Smooth muscle cell (in vitro differentiated cells): ENCODE measurements at regions not wholly inside any gene's neighbourhood (a gene's known extent, or its start where the extent isn't known, plus 50 kb on each side); places are given as distances from the start of the nearest gene placed in this dataset.

ENCODE experiments used
- DNase-seq: peaks from one replicate; lab custom pipeline; 2025; ENCODE audit not compliant: unreplicated experiment; lab: John Stamatoyannopoulos, UW
- H2AFZ ChIP-seq: fragments of 200-600 bp; sonication (generic); 2 replicates; pipeline ENCODE4 v1.6.0; 2016; ENCODE audit warnings: antibody characterized with exemption, low read depth, mild to moderate bottlenecking
- H3F3A ChIP-seq: fragments of 200-600 bp; sonication (generic); 2 replicates; pipeline ENCODE4 v1.6.0; 2017; ENCODE audit warnings: antibody characterized with exemption, low read depth
- H3K27ac ChIP-seq: fragments of 200-600 bp; sonication (generic); 2 replicates; pipeline ENCODE4 v1.5.1; 2016; ENCODE audit warnings: low read depth, mild to moderate bottlenecking
- H3K27me3 ChIP-seq: fragments of 200-600 bp; sonication (generic); 2 replicates; pipeline ENCODE4 v1.6.1; 2016; ENCODE audit warnings: low read depth, mild to moderate bottlenecking
- H3K36me3 ChIP-seq: fragments of 200-600 bp; sonication (generic); 2 replicates; pipeline ENCODE4 v1.5.1; 2016; ENCODE audit warnings: low read depth
- H3K4me1 ChIP-seq: fragments of 200-600 bp; sonication (generic); 2 replicates; pipeline ENCODE4 v1.5.1; 2016; ENCODE audit warnings: low read depth
- H3K4me2 ChIP-seq: fragments of 200-600 bp; sonication (generic); 2 replicates; pipeline ENCODE4 v1.6.0; 2016; ENCODE audit warnings: mild to moderate bottlenecking
- H3K4me3 ChIP-seq: fragments of 200-600 bp; sonication (generic); 2 replicates; pipeline ENCODE4 v1.5.1; 2016; ENCODE audit warnings: mild to moderate bottlenecking
- H3K79me2 ChIP-seq: fragments of 200-600 bp; sonication (generic); 2 replicates; pipeline ENCODE4 v1.6.0; 2016; ENCODE audit warnings: low read depth, mild to moderate bottlenecking
- H3K9ac ChIP-seq: fragments of 200-600 bp; sonication (generic); 2 replicates; pipeline ENCODE4 v1.6.0; 2016; ENCODE audit warnings: low read depth
- H3K9me3 ChIP-seq: fragments of 200-600 bp; sonication (generic); replicated peaks from 2 replicates; pipeline ENCODE4 v1.5.1; 2016; ENCODE audit warnings: low read depth
- H4K20me1 ChIP-seq: fragments of 200-600 bp; sonication (generic); 2 replicates; pipeline ENCODE4 v1.6.0; 2016; ENCODE audit warnings: low read depth
- WGBS: methylation state at CpG from one replicate; pipeline ENCODE4 v1.1.7; 2016; ENCODE audit warnings: low lambda C conversion rate; 5-methylcytosine and 5-hydroxymethylcytosine counted together
- TF ChIP-seq, protein P1 (sequence below): fragments of 200-600 bp; sonication (generic); IDR thresholded peaks from 2 replicates; pipeline ENCODE4 v1.5.1; 2017; ENCODE audit warnings: borderline replicate concordance, mild to moderate bottlenecking, antibody characterized with exemption; ENCODE audit not compliant: insufficient read depth, poor library complexity, severe bottlenecking

DNA sequence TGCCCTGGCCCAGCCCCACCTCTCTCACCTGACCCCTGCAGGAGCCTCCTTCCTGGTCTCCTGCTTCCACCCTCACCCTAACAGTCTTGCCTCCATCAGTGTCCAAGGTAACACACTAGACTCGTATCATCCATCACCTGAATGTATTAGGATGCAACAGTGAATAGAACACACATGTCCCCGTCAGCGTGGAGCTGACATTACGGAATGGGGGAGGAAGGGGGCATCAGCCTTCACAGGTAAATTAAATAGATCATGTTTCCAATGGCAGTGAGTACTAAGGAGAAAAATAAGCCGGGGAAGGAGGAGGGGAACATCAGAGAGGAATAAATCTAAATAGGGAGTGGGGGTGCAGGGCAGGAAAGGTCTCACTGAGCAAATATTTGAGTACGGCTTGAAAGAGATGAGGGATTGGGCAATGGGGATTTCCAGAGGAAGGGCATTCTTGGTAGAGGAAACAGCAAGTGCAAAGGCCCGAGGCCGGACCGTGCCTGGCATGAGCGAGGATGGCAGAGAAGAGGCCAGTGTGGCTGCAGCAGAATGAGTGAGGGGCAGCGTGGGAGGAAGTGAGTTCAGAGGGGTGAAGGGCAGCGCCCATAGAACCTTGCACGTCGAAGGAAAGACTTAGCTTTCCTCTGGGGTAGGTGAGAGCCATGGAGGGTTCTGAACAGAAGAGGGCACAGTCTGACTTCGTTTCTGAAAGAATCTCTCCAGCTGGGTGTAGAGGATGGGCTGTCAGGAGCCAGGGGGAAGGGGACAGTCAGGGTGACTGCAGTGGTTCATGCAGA, 110.1 kb upstream of the PTPN1 start:
- no peak overlapping the region for H3K9ac ChIP-seq

DNA sequence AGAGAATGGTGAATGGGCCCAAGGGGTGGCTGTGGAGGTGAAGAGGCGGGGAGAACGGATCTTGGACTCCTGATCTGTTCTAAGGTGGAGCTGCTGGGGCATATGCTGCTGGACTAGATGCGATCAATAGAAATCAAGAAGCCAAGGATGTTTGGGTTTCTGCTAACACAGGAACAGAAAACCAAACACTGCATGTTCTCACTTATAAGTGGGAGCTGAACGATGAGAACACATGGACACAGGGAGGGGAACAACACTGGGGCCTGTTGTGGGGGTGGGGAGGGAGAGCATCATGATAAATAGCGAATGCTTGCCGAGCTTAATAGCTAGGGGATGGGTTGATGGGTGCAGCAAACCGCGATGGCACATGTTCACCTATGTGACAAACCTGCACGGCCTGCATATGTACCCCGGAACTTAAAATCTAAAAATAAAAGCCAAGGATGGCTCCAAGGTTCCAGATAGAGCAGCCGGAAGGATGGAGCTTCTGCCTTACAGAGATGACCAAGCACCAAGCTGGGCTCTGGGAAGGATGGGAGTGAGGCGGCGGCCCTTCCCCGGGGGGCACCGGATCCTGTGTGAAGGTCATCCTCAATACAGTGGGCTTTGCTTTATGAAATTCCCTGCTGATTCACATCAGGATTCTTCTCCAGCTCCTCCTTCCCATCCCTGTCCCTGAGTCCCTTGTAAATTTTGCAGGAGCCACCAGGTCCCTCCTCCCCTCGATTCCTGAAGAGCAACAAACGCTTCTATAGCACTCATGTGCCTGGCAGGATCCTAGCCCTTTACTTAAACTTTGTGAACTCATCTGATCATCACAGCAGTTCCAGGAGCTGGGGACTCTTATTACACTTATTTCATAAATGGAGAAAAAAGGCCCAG, 109.2 kb upstream of the PTPN1 start:
- H3K4me1 ChIP-seq, result no peaks in the 10 kb centered on the region
- no peaks in the 10 kb centered on the region for H3K79me2 ChIP-seq
- no peak overlapping the region for H3K9ac ChIP-seq
- H3K9me3 ChIP-seq, result no peaks in the 10 kb centered on the region
- DNase-seq, result no peak
- WGBS, result 92% methylated on average over 17 of the region's 17 CpGs
- TF ChIP-seq, protein P1, sequence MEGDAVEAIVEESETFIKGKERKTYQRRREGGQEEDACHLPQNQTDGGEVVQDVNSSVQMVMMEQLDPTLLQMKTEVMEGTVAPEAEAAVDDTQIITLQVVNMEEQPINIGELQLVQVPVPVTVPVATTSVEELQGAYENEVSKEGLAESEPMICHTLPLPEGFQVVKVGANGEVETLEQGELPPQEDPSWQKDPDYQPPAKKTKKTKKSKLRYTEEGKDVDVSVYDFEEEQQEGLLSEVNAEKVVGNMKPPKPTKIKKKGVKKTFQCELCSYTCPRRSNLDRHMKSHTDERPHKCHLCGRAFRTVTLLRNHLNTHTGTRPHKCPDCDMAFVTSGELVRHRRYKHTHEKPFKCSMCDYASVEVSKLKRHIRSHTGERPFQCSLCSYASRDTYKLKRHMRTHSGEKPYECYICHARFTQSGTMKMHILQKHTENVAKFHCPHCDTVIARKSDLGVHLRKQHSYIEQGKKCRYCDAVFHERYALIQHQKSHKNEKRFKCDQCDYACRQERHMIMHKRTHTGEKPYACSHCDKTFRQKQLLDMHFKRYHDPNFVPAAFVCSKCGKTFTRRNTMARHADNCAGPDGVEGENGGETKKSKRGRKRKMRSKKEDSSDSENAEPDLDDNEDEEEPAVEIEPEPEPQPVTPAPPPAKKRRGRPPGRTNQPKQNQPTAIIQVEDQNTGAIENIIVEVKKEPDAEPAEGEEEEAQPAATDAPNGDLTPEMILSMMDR, result no peak
- H2AFZ ChIP-seq, result no peak overlapping the region
- H4K20me1 ChIP-seq, result no peaks in the 10 kb centered on the region
- H3K4me2 ChIP-seq, result no peak overlapping the region
- H3K36me3 ChIP-seq, result no peaks in the 10 kb centered on the region
- H3F3A ChIP-seq, result no peaks in the 10 kb centered on the region
- H3K27me3 ChIP-seq, result no peaks in the 10 kb centered on the region
- H3K4me3 ChIP-seq, result no peak overlapping the region
- no peak overlapping the region for H3K27ac ChIP-seq

More for the DNA sequence above, 110.1 kb upstream of the PTPN1 start:
- H3F3A ChIP-seq, result no peaks in the 10 kb centered on the region
- no peak overlapping the region for H2AFZ ChIP-seq
- H3K79me2 ChIP-seq, result no peaks in the 10 kb centered on the region
- no peak for DNase-seq
- no peak overlapping the region for H3K27ac ChIP-seq
- 79% methylated on average over 15 of the region's 15 CpGs for WGBS
- H3K27me3 ChIP-seq, result no peaks in the 10 kb centered on the region
- H4K20me1 ChIP-seq, result no peaks in the 10 kb centered on the region
- H3K4me2 ChIP-seq, result no peak overlapping the region
- TF ChIP-seq, protein P1, result no peak
- no peaks in the 10 kb centered on the region for H3K9me3 ChIP-seq
- H3K36me3 ChIP-seq, result no peaks in the 10 kb centered on the region
- no peak overlapping the region for H3K4me3 ChIP-seq
- H3K4me1 ChIP-seq, result no peaks in the 10 kb centered on the region

DNA sequence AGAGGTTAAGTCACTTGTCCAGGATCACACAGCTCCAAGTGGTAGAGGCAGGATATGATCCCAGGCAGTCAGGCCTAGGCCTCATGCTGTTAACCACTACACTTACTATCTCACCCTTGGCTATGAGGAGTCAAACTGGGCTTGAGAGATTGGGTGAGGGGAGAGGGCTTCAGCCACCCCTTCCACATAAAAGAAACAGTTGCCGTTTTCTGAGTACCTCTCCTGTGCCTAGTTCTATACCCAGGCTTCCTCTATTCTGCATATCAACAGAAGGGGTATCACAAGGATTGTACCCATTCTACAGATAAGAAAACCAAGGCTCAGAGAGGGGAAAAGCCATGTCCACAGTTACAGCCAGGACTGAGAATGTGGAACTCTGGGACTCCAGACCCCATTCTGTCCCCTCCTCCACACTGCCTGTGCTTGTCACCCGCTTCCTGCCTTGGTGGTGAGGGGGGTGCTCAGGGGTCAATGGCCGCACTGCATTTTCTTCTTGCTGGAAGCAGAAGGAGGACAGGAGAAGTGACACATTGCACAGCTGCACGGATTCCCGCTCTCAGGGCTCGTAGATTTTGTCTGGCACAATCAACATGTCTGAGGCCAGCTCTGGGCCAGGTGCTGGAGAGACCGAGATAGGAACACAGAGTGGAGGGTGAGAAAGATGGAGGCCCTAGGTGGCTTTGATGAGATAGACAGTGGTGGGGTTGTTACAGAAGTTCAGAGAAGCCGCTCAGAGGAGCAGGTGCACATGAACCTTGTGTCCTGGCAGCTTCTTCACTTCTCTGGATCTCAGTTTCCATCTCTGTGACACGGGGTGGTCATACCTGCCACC, 108.4 kb upstream of the PTPN1 start:
- WGBS, result 92% methylated on average over 9 of the region's 9 CpGs
- Histone ChIP-seq H3K9me3 (no peaks in the 10 kb centered on the region), H3K4me2 (no peak overlapping the region), H3K9ac (no peak overlapping the region), H3K36me3 (no peaks in the 10 kb centered on the region), H3K4me3 (no peak overlapping the region), H3K4me1 (no peaks in the 10 kb centered on the region), H3K27me3 (no peaks in the 10 kb centered on the region), H3F3A (no peaks in the 10 kb centered on the region), H4K20me1 (no peaks in the 10 kb centered on the region), H2AFZ (no peak overlapping the region), H3K27ac (no peak overlapping the region), H3K79me2 (no peaks in the 10 kb centered on the region)
- TF ChIP-seq, protein P1, result no peak
- no peak for DNase-seq
